RWPE1 (cell line): ENCODE measurements at regions not wholly inside any gene's neighbourhood (a gene's known extent, or its start where the extent isn't known, plus 50 kb on each side); places are given as distances from the start of the nearest gene placed in this dataset.

Source experiments
- CTCF ChIA-PET: fragments of 350-600 bp; sonication (Branson Sonifier 250); formaldehyde crosslinking; extraction: SDS; loops from one replicate; lab custom pipeline; 2021; lab: Yijun Ruan, JAX
- POLR2A ChIA-PET: fragments of 400-600 bp; formaldehyde crosslinking; extraction: SDS; loops from one replicate; lab custom pipeline; 2020; ENCODE audit warnings: antibody characterized with exemption; ENCODE audit not compliant: low non-redundant PET; lab: Yijun Ruan, JAX
- DNase-seq: peaks from one replicate; pipeline ENCODE4 v3.0.0; 2012; ENCODE audit warnings: low spot score
- H3K27ac ChIP-seq: fragments of 450-650 bp; 2 replicates; pipeline ENCODE4 v1.5.1; 2017
- TF ChIP-seq, protein P1 (sequence below): fragments of 450-650 bp; conservative IDR thresholded peaks from 2 replicates; pipeline ENCODE4 v1.5.1; 2017; ENCODE audit warnings: low read depth, mild to moderate bottlenecking

DNA sequence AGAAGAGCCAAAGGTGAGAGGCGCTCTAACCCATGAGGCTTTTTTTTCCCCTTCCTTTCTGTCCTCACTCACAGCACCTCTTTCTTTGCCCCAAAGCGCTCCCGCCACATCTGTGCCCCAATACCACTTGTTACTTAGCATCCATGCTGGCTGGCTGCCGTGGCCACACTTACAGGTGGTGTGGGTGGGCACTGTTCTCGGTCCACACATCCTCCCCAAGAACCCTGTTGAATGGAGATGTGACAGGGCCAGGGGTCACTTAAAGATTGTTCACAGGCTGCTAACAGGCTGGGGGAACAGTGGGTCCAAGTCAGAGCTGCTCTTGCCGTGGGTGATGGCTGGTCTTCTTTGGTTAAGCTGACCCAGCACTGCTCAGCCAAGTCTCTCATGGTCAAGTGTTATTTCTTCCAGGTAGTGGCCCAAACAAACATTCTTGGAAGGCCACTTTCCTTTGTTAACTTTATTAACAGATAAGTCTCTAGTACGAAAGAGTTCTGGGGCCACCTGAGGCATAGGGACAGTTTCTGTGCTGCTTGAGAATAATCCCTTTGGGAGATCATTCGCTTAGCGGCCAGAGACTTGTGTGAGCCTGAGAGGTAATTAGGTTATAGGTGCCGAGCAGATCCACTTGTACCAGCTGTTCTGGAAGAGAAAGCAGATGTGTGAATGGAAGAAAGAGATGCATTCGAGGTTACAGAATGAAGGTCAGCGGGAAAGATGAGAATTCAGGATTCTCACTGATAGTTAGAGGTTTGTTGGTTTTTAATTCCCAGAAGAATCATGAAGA is 62.6 kb upstream of the IRF2BP2 start:
- DNase-seq = no peak
- H3K27ac ChIP-seq = no peak overlapping the region
- ChIA-PET POLR2A (no interaction called here), CTCF (interaction anchor here (1.2 kb wide), 1 partner anchor 13 kb away, joined by 3 read pairs; no protein-coding TSS in a partner anchor)
- TF ChIP-seq, protein P1, sequence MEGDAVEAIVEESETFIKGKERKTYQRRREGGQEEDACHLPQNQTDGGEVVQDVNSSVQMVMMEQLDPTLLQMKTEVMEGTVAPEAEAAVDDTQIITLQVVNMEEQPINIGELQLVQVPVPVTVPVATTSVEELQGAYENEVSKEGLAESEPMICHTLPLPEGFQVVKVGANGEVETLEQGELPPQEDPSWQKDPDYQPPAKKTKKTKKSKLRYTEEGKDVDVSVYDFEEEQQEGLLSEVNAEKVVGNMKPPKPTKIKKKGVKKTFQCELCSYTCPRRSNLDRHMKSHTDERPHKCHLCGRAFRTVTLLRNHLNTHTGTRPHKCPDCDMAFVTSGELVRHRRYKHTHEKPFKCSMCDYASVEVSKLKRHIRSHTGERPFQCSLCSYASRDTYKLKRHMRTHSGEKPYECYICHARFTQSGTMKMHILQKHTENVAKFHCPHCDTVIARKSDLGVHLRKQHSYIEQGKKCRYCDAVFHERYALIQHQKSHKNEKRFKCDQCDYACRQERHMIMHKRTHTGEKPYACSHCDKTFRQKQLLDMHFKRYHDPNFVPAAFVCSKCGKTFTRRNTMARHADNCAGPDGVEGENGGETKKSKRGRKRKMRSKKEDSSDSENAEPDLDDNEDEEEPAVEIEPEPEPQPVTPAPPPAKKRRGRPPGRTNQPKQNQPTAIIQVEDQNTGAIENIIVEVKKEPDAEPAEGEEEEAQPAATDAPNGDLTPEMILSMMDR = no peak

DNA sequence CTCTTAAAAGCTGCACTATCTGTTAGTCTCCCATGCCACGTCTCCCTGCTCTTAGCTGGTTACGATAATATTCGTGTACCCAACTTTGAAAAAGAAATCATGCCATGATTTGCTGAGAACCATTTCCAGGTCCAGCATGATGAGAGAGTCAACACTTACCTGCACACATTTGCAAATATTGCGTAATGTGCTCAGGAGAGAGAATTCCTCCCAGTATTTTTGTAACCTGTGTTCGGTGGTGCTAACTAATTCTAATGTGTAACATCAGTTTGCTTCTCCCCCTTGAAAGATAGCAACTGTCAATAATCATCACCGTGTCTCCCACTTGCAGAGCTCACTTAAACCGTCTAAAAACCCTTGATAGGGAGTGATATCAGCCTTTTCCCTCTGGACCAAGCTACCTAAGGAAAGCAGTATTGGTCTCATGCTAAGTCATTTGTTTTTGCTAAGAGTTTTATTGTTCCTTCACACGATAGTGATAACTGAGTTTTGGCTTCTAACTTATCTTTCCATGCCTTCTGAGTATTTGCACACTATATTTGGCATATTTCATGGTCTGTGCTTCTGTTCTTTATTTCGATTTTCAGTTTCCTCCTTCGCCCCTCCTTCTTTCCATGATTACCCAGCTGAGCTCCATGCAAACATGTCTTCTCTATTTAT is 61.1 kb upstream of the IRF2BP2 start:
- ChIA-PET POLR2A (interaction anchor here (0.6 kb wide), 1 partner anchor 29 kb away, joined by 3 read pairs; no protein-coding TSS in a partner anchor), CTCF (interaction anchor here (0.7 to 1.2 kb wide), 2 partner anchors 9 to 12 kb away, joined by 3 read pairs; no protein-coding TSS in a partner anchor)
- no peak for DNase-seq
- TF ChIP-seq, protein P1 = no peak
- H3K27ac ChIP-seq = no peak overlapping the region

DNA sequence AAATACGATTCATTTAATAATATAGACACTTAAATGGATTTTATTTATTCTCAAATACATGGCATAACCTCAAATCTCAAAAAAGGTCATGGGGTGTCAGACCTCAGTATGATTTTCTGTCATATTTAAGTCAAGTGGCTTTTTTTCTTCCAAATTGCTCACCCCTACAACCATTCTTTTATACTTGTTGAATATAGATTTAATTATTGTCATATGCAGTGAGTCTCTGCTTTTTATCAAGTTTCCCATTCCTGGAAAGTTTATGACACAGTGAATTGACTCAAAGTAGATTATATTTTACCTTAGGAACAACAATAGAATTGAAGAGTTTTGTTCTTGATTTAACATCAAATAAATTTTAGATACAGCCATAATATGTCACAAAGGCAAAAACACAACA is 59.5 kb upstream of the IRF2BP2 start:
- TF ChIP-seq, protein P1 = no peak
- CTCF ChIA-PET = no interaction called here
- no peak for DNase-seq

DNA sequence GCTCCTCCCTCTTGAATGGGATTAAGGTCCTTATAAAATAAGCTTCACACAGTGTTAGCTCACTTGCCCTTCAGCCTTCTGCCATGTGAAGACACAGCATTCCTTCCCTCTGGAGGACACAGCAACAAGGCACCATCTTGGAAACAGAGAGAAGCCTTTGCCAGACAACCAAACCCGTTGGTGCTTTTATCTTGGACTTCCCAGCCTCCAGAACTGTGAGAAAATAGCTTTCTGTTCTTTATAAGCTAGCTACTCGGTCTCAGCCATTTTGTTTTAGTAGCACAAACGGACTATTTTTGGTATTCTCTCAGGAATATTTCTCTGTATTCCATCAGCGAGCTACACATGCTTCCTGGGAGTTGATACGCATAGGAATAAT is 58.6 kb upstream of the IRF2BP2 start:
- no peak overlapping the region for H3K27ac ChIP-seq
- TF ChIP-seq, protein P1 = no peak
- POLR2A ChIA-PET = no interaction called here
- DNase-seq = no peak
- CTCF ChIA-PET = interaction anchor here (0.5 kb wide), 1 partner anchor 1114 kb away, joined by 8 read pairs; no protein-coding TSS in a partner anchor

More for the DNA sequence above, 59.5 kb upstream of the IRF2BP2 start:
- no peak overlapping the region for H3K27ac ChIP-seq
- POLR2A ChIA-PET = no interaction called here

DNA sequence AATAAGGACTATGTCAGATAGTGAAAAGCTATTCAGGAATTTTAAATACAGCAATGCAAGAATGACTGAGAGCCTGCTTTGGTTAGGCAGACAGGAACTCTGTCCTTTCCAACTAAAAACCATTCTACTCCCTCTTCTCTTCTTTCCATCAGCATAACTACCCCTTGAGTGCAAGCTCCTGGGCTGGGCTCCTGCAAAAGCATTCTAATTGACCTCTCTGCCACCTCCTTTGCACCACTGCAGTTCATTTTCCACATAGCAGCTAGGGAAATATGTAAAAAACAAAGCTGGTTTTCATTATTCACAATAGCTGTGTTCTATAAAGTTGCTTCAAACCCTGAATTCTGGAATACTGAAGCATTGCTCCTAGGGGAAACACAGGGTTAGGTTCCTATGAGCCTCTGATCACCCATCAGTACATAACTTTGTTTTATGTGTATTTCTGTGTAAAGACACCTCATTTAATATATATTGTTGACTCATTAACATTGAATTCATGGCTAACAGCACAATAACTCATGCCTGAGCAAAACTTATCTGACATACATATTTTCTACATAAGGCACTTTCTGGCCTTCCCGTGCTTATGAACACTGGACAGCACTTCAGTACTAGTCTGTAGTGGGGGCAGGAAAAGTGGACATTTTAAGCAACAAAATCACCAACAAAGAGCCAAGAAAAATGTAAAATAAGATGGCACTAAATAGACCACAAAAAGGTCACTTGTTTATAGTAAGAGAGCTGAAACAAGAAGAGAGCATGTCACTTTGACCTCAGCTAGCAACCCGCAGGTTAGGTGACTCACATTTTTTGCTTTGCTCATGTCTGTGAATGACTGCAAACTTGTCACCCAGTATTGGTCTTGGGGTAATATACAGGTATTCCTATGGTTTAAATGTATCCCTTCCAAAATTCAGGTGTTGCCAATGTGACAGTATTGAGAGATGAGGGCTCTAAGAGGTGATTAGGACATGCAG is 57.9 kb upstream of the IRF2BP2 start:
- no peak for DNase-seq
- ChIA-PET POLR2A (no interaction called here), CTCF (interaction anchor here (0.5 kb wide), 1 partner anchor 1115 kb away, joined by 8 read pairs; no protein-coding TSS in a partner anchor)
- no peak overlapping the region for H3K27ac ChIP-seq
- TF ChIP-seq, protein P1 = no peak
